Transverse colon (tissue), 4 donors: ENCODE measurements at regions not wholly inside any gene's neighbourhood (a gene's known extent, or its start where the extent isn't known, plus 50 kb on each side); places are given as distances from the start of the nearest gene placed in this dataset.

Experiments used
- CTCF ChIP-seq, 5 experiments: fragments of 200-600 bp in 3 of 5; fragments of 450-650 bp in 2 of 5; sonication (generic) in 3 of 5; IDR thresholded peaks; 1 replicate in 2 of 5; 2 replicates in 3 of 5; pipeline ENCODE4 v1.5.1; 2016 to 2017; ENCODE audit warnings: antibody characterized with exemption in 5 of 5, inconsistent platforms in 3 of 5, mild to moderate bottlenecking in 2 of 5, moderate library complexity in 1 of 5
- EP300 ChIP-seq: sonication (generic); formaldehyde crosslinking; IDR thresholded peaks from one replicate; pipeline ENCODE4 v1.6.1; 2017; ENCODE audit warnings: antibody characterized with exemption, low read depth
- POLR2AphosphoS5 ChIP-seq, 3 donors: sonication (generic); formaldehyde crosslinking; IDR thresholded peaks; one replicate each; pipeline ENCODE4 v1.6.1; 2016; ENCODE audit warnings: antibody characterized with exemption in 3 of 3

GRCh38 chr12:40635141-40635731, 57.0 kb upstream of the CNTN1 start:
- no peak for TF ChIP-seq CTCF (IDR thresholded peaks at IDR 0.05)
- TF ChIP-seq POLR2AphosphoS5 (IDR thresholded peaks at IDR 0.05) = no peak
- no peak for TF ChIP-seq EP300
